Heart right ventricle (tissue), 16 donors: ENCODE measurements at regions not wholly inside any gene's neighbourhood (a gene's known extent, or its start where the extent isn't known, plus 50 kb on each side); places are given as distances from the start of the nearest gene placed in this dataset.

Source experiments
- ATAC-seq, 8 donors: fragments of 200-7000 bp; cut with Tn5 transposase; one replicate each; pipeline ENCODE4 v1.9.1; 2020; ENCODE audit warnings: mild to moderate bottlenecking in 8 of 8, moderate library complexity in 8 of 8, moderate number of reproducible peaks in 1 of 8
- DNase-seq, 2 donors: peaks; one replicate each; pipeline ENCODE4 v3.0.0-alpha.2; 2020
- H3K27ac ChIP-seq, 10 donors: fragments of 200-600 bp; sonication (generic) in 2 of 10; one replicate each; pipeline versions ENCODE4 v1.5.0 to v1.8.0; 2020 to 2022; ENCODE audit warnings: mild to moderate bottlenecking in 3 of 10
- H3K27me3 ChIP-seq, 7 donors: fragments of 200-600 bp; one replicate each; pipeline ENCODE4 v1.8.0; 2021 to 2022; ENCODE audit warnings: mild to moderate bottlenecking in 2 of 7
- H3K36me3 ChIP-seq, 9 donors: fragments of 200-600 bp; sonication (generic) in 1 of 9; one replicate each; pipeline versions ENCODE4 v1.5.0 to v1.8.0; 2020 to 2022; ENCODE audit warnings: mild to moderate bottlenecking in 2 of 9
- H3K4me1 ChIP-seq, 9 donors: fragments of 200-600 bp; sonication (generic) in 1 of 9; one replicate each; pipeline versions ENCODE4 v1.5.0 to v1.8.0; 2020 to 2022; ENCODE audit warnings: mild to moderate bottlenecking in 4 of 9
- H3K4me3 ChIP-seq, 10 donors: fragments of 200-600 bp; sonication (generic) in 2 of 10; one replicate each; pipeline versions ENCODE4 v1.5.0 to v1.8.0; 2020 to 2022; ENCODE audit warnings: mild to moderate bottlenecking in 7 of 10, moderate library complexity in 2 of 10
- H3K9me3 ChIP-seq, 11 donors: fragments of 200-600 bp in 10 of 11; sonication (generic) in 2 of 11; one replicate each; pipeline versions ENCODE4 v1.5.0 to v1.8.0; 2013 to 2022; ENCODE audit warnings: mild to moderate bottlenecking in 2 of 11, control low read depth in 1 of 11, moderate library complexity in 1 of 11
- CTCF ChIP-seq, 9 donors: fragments of 200-600 bp; sonication (generic) in 2 of 9; IDR thresholded peaks; one replicate each; pipeline versions ENCODE4 v1.5.0 to v1.8.0; 2021 to 2022; ENCODE audit warnings: antibody characterized with exemption in 9 of 9, mild to moderate bottlenecking in 5 of 9, moderate library complexity in 1 of 9
- WGBS, 2 donors: extraction: QIAGEN DNeasy Blood & Tissue Kit; methylation state at CpG; one replicate each; pipeline ENCODE4 v1.1.7; 2013; ENCODE audit warnings: inconsistent platforms in 1 of 2; 5-methylcytosine and 5-hydroxymethylcytosine counted together
- intact Hi-C, 10 donors: fragments of 100-400 bp; cut with DNase I; formaldehyde crosslinking; loops; one replicate each; pipeline versions ENCODE4 v1.11.1 to v1.14.2; 2022
- donor health status: Arrhythmogenic right ventricular cardiomyopathy.
- donor health status: ischemic (EF 13 %, LVEDD 7.1; RV severe dilation, severe dysfunction).
- donor health status: healthy with polysubstance abuse.
- donor health status: DM: no; HTN: yes; CAD: no.
- donor health status: DM: no; HTN: no; CAD: no.
- donor health status: ischemic (EF 25% LVEDD 6.9; RV normal size, moderate dysfunction).
- donor health status: ischemic (EF 25% LVEDD 5.7; RV mildly dilated, moderate dysfunction).
- donor health status: healthy.
- donor health status: DM: yes; HTN: yes; CAD: no.
- donor health status: Ischemic cardiomyopathy.
- donor health status: ischemic (EF 35%, LVEDD 5.7; RV mildly dilated, moderate dysfunction).
- donor health status: nonischemic (EF 11% LVEDD 7.7; RV severe dilation, severe dysfunction).
- donor health status: DM: yes; HTN: yes; CAD: no.
- donor health status: PGD.
- donor health status: ischemic (EF 29% LVEDD 5.4; RV normal size, mild dysfunction).
- donor health status: nonischemic (EF 23%, LVEDD 6.1; RV moderate dilation, normal function).

DNA sequence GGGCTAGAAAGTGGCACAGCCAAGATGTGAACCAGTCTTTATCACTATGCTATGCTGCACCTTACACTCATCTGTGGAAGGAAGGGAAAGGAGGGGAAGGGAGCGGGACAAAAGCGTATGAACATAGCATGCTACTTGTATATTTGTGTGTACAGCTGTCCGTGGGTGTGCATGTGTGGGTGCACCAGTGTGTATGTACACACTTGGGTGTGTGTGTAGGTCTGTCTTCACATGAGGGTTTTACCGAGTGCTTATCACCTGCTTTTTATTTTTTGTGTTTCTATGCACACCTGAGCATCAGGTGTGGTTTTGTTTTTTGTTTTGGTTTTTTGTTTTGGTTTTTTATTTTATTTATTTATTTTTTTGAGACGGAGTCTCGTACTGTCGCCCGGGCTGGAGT is 255.7 kb downstream of the RRAGC start:
- no peak for TF ChIP-seq CTCF (IDR thresholded peaks at IDR 0.05)
- Histone ChIP-seq H3K4me3 (no peak overlapping the region), H3K9me3 (no peaks in the 10 kb centered on the region), H3K36me3 (no peaks in the 10 kb centered on the region), H3K27ac (no peak overlapping the region), H3K4me1 (no peaks in the 10 kb centered on the region), H3K27me3 (peaks cover 0 to 42% (median 7%) of the 10 kb centered on the region in 7 donors)
- WGBS, 2 donors = 88 to 89% methylated on average over 8 of the region's 8 CpGs
- DNase-seq = no peak
- intact Hi-C loops = no loop called here
- ATAC-seq = no peak

DNA sequence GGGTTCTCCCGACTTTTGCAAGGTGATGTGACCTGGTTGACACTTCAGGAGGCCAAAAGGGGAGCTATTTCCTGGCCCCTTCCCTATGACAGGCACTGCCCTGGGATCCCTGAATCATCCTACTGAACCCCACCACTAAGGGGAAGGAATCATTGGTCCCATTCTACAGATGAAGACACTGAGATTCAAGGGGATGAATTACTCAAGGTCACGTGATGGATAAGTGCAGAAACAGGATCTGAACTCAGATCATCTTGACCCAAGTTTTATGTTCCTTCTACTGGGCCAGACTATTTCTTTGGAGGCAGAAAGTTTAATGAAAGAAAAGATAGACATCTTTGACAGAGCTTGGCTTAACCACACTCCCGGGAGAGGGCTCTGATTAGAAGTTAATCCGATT is 258.7 kb downstream of the RRAGC start:
- no peaks in the 10 kb centered on the region for H3K4me1 ChIP-seq
- H3K4me3 ChIP-seq = no peak overlapping the region
- H3K36me3 ChIP-seq = no peaks in the 10 kb centered on the region
- no peaks in the 10 kb centered on the region for H3K9me3 ChIP-seq
- WGBS, 2 donors = 72 to 74% methylated on average over 4 of the region's 4 CpGs
- TF ChIP-seq CTCF (IDR thresholded peaks at IDR 0.05) = no peak
- intact Hi-C loops = no loop called here
- no peak for ATAC-seq
- H3K27ac ChIP-seq = no peak overlapping the region
- no peak for DNase-seq
- peaks cover 0 to 39% (median 0%) of the 10 kb centered on the region in 7 donors for H3K27me3 ChIP-seq

DNA sequence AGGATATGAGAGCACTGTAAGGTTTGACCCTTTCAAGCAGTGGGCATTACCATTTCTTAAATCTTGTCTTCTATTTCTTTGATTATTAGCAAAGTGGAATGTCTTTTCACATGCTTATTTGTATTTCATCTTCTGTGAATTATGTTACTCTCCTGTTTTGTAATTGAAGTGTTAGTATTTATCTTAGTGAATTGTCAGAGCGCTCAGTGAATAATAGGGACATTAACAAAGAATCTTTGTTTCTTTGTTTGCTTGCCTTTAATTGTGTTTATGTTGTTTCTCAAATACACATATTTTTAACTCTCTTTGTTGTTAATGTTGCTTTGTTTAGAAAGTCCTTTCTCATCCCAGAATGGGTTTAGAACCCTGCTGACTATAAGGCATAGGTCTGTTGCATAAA is 259.3 kb downstream of the RRAGC start:
- TF ChIP-seq CTCF (IDR thresholded peaks at IDR 0.05) = no peak
- H3K27me3 ChIP-seq = peaks cover 0 to 36% (median 0%) of the 10 kb centered on the region in 7 donors
- DNase-seq (no peak), ATAC-seq (no peak)
- intact Hi-C loops = no loop called here
- H3K27ac ChIP-seq = no peak overlapping the region
- no peaks in the 10 kb centered on the region for H3K36me3 ChIP-seq
- no peaks in the 10 kb centered on the region for H3K4me1 ChIP-seq
- peaks cover 0 to 1% (median 0%) of the 10 kb centered on the region in 11 donors for H3K9me3 ChIP-seq
- WGBS, 2 donors = 79 to 87% methylated on average over 1 of the region's 1 CpG
- H3K4me3 ChIP-seq = no peak overlapping the region

DNA sequence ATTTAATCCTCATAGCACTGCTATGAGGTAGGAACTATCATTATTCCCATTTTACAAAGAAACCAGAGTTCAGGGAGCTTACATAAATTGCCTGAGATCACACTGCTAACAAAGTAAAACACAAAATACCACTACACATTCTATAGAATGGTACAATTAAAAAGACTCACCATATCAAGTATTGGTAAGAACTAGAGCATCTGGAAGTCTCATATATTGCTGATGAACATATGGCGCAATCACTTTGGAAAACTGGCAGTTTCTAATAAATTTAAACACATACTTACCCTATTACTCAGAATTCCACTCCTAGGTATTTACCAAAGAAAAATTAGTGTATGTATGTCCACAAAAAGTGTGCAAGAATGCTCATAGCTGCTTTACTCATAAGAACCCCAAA is 261.5 kb downstream of the RRAGC start:
- no peak for TF ChIP-seq CTCF (IDR thresholded peaks at IDR 0.05)
- no peak for ATAC-seq
- DNase-seq = no peak
- Histone ChIP-seq H3K27ac (no peak overlapping the region), H3K36me3 (no peaks in the 10 kb centered on the region), H3K27me3 (peaks cover 0 to 28% (median 0%) of the 10 kb centered on the region in 7 donors), H3K4me3 (no peak overlapping the region), H3K4me1 (no peaks in the 10 kb centered on the region), H3K9me3 (peaks cover 0 to 20% (median 2%) of the 10 kb centered on the region in 11 donors)
- intact Hi-C loops = no loop called here
- WGBS, 2 donors = 97 to 98% methylated on average over 1 of the region's 1 CpG
